ENCODE measurements at regions not wholly inside any gene's neighbourhood (a gene's known extent, or its start where the extent isn't known, plus 50 kb on each side); places are given as distances from the start of the nearest gene placed in this dataset.

- H3K36me3 ChIP-seq: no peaks in the 10 kb centered on the region
- DNase-seq: no peak
- no peak overlapping the region for H3K4me3 ChIP-seq
- no peaks in the 10 kb centered on the region for H3K4me1 ChIP-seq
- no peaks in the 10 kb centered on the region for H3K9me3 ChIP-seq
- no peaks in the 10 kb centered on the region for H3K27me3 ChIP-seq
- intact Hi-C loops (cut with DNase I): no loop called here
- no peak overlapping the region for H3K27ac ChIP-seq
- TF ChIP-seq CTCF (IDR thresholded peaks at IDR 0.05): no peak
- no peak for TF ChIP-seq EP300 (IDR thresholded peaks at IDR 0.05)
- TF ChIP-seq POLR2A (IDR thresholded peaks at IDR 0.05): no peak
- no peak for TF ChIP-seq POLR2AphosphoS5 (IDR thresholded peaks at IDR 0.05)
- 82 to 84% methylated on average over 11 of the region's 11 CpGs for WGBS, 2 donors
These were observed 334.7 kb downstream of the INHBA start for GRCh38 chr7:41367967-41368882.

- Histone ChIP-seq H3K4me3 (no peak overlapping the region), H3K36me3 (no peaks in the 10 kb centered on the region), H3K27ac (no peak overlapping the region), H3K4me1 (no peaks in the 10 kb centered on the region), H3K27me3 (no peaks in the 10 kb centered on the region), H3K9me3 (no peaks in the 10 kb centered on the region)
- WGBS, 2 donors: 23 to 52% methylated on average over 1 of the region's 1 CpG
- DNase-seq: no peak
- TF ChIP-seq POLR2AphosphoS5 (IDR thresholded peaks at IDR 0.05) (no peak), POLR2A (IDR thresholded peaks at IDR 0.05) (no peak), CTCF (IDR thresholded peaks at IDR 0.05) (no peak), EP300 (IDR thresholded peaks at IDR 0.05) (no peak)
- intact Hi-C loops (cut with DNase I): no loop called here
These were observed 351.8 kb downstream of the INHBA start for GRCh38 chr7:41351091-41351490.

- intact Hi-C loops (cut with DNase I): no loop called here
- Histone ChIP-seq H3K27me3 (no peaks in the 10 kb centered on the region), H3K9me3 (no peaks in the 10 kb centered on the region), H3K36me3 (no peaks in the 10 kb centered on the region), H3K4me1 (no peaks in the 10 kb centered on the region), H3K4me3 (no peak overlapping the region), H3K27ac (no peak overlapping the region)
- 94% methylated on average over 5 of the region's 5 CpGs for WGBS, 2 donors
- DNase-seq: no peak
- TF ChIP-seq POLR2AphosphoS5 (IDR thresholded peaks at IDR 0.05) (no peak), CTCF (IDR thresholded peaks at IDR 0.05) (no peak), EP300 (IDR thresholded peaks at IDR 0.05) (no peak)
These were observed 356.0 kb downstream of the INHBA start for GRCh38 chr7:41346878-41347277.

GRCh38 chr7:41339913-41340676 lies 362.8 kb downstream of the INHBA start:
- Histone ChIP-seq H3K9me3 (no peaks in the 10 kb centered on the region), H3K4me1 (peaks cover 0 to 23% (median 9%) of the 10 kb centered on the region in 4 donors), H3K36me3 (no peaks in the 10 kb centered on the region), H3K27ac (no peak overlapping the region), H3K4me3 (no peak overlapping the region), H3K27me3 (no peaks in the 10 kb centered on the region)
- WGBS, 2 donors: 71 to 77% methylated on average over 8 of the region's 8 CpGs
- intact Hi-C loops (cut with DNase I): no loop called here
- TF ChIP-seq POLR2AphosphoS5 (IDR thresholded peaks at IDR 0.05) (no peak), EP300 (IDR thresholded peaks at IDR 0.05) (no peak), POLR2A (IDR thresholded peaks at IDR 0.05) (no peak), CTCF (IDR thresholded peaks at IDR 0.05) (no peak)
- no peak for DNase-seq

Data from sigmoid colon (tissue), 6 donors.